ENCODE measurements at regions not wholly inside any gene's neighbourhood (a gene's known extent, or its start where the extent isn't known, plus 50 kb on each side); places are given as distances from the start of the nearest gene placed in this dataset.

DNA sequence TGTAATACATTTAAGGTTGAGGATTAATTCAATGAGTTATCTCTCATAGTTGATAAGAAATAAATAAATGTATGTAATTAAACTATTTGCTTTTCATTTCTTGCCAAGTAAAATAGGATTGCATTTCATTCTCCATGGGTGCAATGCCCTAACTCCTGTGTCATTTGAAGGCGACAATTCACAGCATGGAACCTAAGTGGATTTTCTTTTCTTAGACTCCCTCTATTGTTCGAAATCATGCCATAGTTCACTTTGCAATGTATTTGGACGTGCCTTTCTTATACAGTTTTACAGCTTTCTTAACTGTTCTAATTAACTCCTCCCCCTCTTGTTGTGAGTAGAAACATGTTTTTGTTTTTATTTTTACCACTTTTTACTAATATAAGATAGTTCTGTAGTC lies 263.0 kb downstream of the B3GLCT start:
- TF ChIP-seq CTCF (optimal IDR thresholded peaks at IDR 0.05 in 1 of 3, IDR thresholded peaks at IDR 0.05 in 1 of 3, conservative IDR thresholded peaks at IDR 0.05 in 1 of 3; ENCODE audit: extremely low read depth in 1 of 3, insufficient read depth in 2 of 3, low read length in 3 of 3) (no peak), EZH2 (IDR thresholded peaks at IDR 0.05; ENCODE audit: low read length) (no peak)

All from keratinocyte (primary cell).